HT-29 (cell line): ENCODE measurements at regions not wholly inside any gene's neighbourhood (a gene's known extent, or its start where the extent isn't known, plus 50 kb on each side); places are given as distances from the start of the nearest gene placed in this dataset.
"Not testable (repeated sequence)": the region's sequence is repeated elsewhere in the genome, so short reads cannot be mapped to it uniquely, and the experiment has no call there.

Source experiments
- DNase-seq: peaks from one replicate; pipeline ENCODE4 v3.0.0-alpha.2; 2015; ENCODE audit warnings: low spot score

DNA sequence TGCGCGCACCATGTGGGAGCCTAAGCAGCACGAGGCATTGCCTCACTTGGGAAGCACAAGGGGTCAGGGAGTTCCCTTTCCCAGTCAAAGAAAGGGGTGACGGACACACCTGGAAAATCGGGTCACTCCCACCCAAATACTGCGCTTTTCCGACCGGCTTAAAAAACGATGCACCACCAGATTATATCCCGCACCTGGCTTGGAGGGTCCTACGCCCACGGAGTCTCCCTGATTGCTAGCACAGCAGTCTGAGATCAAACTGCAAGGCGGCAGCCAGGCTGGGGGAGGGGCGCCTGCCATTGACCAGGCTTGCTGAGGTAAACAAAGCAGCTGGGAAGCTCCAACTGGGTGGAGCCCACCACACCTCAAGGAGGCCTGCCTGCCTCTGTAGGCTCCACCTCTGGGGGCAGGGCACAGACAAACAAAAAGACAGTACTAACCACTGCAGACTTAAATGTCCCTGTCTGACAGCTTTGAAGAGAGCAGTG lies 627.7 kb upstream of the VRK2 start:
- not testable (repeated sequence) for DNase-seq

DNA sequence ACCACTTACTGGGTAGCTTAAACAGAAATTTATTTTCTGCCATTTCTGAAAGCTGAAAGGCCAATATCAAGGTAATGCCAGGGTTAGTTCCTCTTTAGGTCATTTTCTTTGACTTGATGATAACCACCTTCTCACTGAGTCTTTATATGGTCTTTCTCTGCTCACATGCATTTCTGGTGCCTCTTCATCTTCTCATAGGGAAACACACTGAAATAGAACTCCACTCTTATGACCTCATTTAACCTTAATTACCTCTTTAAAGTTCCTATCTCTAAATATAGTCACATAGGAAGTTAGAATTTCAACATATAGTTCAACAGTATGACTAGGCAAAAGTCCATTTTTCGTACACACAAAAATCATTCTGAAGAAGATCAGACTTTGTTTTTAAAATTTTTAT lies 616.8 kb upstream of the VRK2 start:
- no peak for DNase-seq

DNA sequence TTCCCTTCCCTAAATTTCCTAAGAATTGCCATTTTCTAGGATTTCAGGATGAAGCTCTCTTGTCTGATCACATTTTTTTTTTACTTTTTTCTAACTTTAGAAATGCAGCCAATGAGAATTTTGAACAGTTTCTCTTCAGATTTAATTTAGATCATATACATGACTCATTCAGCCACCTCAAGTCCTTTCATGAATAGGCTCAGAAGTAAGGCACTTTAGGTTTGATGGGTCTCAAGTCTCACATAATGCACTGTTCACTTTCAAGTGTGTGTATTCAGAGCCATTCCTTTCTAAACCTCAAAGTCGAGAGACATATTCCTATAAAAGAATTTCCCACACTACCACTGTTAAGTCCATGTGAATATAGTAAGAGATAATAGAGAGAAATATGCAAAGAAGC lies 614.1 kb upstream of the VRK2 start:
- DNase-seq = no peak

DNA sequence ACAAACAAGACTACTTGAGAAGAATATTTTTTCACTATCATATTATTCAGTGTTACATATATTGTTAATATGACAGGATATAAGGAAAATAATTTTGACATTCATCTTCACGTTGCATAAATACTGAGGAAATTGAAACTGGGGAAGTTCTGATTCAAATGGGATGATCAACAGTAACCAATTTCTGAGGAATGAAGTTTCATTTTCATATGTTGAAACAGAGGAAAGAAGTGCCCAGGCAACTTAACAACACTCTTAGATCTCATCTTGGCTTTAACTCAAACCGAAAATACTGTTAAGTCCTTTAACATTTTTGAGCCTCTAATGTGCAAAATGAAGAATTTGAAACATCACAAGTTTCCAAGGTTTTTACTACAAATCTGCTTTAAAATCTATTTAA lies 612.2 kb upstream of the VRK2 start:
- no peak for DNase-seq

DNA sequence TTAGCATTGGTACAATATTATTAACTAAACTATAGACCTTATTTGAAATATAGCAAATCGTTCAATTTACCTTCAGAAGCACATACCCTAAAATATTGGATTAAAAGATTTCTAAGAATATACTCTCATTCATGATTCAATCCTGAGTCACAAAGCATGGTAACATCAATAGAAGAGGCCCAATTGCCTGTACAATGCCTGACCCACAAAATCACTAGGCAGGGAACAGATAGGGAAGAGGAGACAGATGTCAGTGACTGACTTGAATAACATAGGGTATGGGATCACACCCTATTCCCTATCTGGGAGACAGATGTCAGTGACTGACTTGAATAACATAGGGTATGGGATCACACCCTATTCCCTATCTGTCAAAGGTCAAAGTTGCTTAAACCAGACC lies 611.6 kb upstream of the VRK2 start:
- no peak for DNase-seq

DNA sequence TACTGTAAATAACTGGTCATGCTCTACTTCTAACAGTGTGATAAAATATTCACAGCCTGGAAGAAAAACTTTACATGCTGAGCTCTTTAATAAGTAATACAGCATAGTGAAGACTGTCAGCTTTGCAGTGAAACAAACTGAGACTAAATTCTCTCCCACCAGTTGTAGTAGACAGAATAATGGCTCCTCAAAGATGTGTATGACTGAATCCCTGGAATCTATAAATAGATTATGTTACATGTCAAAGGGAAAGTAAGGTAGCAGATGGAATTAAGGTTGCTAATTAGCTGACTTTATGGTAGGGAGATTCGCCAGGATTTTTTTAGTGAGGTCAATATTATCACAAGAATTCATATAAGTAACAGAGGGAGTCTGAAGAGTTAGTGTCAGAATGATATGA lies 609.5 kb upstream of the VRK2 start:
- DNase-seq = no peak

DNA sequence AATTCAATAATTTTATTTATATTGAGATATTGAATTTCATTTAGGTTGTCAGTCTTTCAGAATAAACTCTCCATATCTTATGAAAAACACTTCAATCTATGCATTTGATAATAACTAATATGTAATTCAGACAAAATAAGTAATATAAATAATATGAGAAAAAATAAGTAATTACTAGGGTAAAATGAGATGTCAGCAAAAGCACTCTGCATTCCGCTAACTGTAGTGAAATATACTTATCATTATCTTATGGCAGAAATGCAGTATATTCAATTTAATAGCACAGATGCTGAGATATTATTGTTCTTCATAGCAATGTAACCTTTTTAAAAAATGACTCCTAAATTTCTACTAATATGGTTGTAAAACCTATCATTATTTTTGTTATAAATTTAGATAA lies 606.2 kb upstream of the VRK2 start:
- DNase-seq = no peak

DNA sequence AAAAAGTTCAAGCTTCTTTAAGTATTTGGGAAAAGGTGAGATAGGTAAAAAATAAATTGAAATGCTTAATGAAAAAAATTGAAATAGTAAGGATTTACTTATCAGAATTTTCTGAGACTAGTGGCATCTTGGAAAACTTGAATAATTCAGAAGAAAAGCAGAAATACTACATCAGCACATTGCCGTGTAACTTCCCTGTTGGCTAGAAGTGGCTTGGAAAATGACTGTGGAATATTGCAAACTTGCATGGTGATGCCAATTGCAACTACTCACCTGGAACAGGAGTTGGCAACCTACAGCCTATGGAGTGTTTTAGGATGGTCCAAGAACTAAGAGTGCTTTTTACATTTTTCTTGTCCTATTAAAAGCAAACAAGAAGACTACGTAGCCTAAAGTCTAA lies 603.5 kb upstream of the VRK2 start:
- DNase-seq = no peak

DNA sequence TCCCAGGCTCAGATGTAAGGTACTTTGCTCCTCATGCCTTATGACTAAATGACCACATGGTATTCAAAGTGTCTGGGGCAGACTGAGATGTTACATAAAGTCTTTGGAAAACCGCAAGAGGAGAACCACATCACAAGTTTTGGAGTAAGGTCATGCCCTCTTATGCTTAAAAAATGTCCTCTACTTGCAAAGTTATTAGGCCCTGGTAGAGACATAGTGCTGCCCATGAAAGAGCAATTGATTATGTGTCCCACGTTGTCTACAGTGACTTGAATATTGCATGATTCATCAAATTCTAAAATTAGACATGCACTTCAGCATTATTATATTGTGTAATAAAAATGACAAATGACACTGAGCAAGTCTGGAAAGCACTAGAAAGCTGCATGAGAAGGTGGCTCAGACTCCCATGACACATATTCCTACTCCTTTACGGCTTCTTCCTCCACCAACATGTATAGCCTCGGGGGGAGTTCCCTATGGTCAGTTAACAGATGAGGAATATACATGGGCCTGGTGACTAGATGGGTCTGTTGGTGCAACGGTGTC lies 602.6 kb upstream of the VRK2 start:
- no peak for DNase-seq

DNA sequence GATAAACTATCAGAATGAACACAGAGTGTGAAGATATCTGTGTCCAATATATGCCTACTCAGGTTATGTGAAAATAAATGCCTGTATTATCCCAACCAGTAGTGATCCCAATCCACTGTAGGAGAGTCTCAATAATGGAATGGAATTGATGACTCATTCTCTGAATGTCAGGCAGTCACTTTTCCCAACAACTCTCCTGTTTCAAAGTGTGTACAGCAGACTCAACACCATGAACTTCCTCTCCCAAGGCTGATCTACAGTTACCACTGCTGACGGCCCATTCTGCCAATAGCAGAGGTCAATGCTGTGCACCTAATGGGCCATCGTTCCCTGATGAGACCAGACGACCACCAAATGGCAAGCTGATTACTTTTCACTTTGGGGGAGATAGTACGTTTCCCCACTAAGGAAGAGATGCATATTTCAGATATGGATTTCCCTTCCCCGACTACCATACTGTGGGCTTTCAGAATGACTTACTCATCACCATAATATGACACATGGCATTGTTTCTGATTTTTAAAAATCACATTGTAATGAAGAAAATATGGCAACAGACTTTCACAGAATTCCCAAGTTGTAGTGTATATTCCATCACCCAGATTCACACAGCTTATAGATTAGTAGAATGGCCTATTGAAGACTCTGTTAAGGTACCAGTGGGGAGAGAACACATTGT lies 601.7 kb upstream of the VRK2 start:
- no peak for DNase-seq

DNA sequence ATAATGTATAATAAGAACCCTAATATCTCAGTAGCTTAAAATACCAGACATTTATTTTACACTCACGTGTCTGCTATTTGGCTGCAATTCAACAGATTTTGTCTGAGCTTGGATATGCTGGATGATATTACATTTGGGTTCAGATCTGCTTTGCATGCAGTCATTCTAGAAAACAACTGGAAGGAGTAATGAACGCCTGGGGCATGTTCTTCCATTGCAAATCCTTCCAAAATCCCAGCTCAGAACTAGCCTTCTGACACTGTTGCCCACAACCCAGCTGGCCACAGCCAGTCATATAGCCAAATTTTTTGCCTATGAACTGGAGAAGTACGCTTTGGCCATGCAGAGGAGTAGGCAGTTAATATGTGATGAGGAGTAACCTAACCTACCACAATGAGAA lies 597.8 kb upstream of the VRK2 start:
- no peak for DNase-seq

DNA sequence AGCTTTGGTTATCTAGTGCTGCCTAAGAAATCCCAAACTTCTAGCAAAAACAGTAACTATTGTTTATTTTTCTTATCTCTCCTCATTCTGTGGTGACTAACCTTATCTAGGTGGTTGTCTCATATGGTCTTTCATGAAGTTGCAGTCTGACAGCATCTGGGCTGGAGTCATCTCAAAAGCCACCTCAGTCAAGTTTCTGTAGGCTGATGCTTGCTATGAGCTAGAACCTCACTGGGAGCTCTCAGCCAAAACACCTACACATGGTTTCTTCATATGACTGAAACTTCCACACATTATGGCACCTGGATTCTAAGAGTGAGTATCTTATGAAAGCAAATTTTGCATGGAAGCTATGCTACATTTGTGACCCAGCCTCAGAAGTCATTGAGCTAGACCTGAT lies 596.4 kb upstream of the VRK2 start:
- DNase-seq = no peak

DNA sequence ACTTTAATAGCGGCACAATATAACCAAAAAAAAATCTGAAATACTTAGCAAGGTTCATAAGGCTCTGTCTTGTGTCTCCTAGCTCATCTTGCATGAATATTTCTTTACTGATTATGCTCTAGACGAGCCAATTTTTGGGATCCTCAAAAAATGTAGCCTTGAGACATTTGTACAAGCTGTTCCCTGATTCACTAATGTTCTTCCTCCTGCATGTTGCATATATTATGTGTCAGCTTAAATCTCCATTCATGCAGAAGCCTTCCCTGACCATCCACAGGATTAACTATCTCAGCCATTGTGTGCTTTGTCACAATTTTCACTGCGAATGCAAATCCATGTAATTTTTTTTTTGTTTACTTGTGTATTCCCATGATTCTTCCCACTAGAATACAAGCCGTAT lies 594.0 kb upstream of the VRK2 start:
- no peak for DNase-seq

DNA sequence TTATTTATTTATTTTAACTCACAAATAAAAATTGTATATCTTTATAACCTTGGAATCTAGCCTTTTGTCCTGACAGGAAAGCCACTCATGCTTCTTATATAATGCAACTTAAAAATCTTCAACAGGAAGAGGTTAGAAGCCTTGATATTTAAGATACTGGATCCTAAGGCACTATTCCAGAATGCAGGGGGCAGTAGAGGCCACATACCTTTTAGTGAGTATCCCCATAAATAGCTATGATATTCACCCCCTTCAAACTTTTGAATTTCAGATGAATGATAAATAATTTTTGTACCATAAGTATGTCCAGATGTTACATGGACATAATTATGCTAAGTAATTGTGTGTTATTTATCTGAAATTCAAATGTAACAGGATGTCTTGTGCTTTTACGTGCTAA lies 592.7 kb upstream of the VRK2 start:
- DNase-seq = no peak

DNA sequence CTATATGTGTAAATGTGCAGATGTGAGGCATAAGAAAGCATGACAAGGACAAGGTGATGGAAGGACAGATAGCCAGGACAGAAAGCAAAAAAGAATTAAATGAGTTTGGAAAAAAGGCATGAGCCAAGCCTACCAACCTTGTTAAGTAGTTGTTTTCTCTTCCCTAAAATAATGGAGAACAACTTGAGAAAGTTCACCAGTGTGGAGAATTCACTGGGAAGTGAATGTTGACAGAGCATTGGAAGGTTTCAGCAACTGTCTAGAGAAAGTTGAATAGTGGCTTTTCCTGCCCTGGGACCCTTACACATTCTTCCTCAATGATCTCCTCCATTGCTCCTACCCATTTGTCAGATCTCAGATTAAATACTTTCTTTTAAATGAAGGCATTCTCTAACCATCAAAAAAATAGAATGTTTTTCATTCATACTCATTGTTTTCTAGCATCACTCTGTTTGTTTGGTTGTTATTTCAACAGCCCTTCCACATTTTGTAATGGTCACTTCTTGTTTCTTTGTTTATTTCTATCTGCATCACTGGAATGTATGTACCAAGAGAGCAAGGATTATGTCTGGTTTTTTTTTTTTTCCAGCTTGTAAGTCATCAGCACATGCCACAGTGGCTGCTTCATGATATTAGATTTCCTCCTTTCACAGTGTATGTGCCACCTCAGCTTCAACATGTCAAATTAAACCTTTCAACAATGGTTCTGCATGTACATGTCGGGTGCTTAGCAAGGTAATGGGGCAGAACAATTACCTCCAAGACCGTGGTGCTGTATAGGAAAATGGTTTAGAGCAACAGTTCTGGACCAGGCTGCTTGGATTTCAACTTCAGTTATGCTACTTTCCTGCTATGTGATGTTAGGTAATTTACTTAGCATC lies 586.0 kb upstream of the VRK2 start:
- no peak for DNase-seq

DNA sequence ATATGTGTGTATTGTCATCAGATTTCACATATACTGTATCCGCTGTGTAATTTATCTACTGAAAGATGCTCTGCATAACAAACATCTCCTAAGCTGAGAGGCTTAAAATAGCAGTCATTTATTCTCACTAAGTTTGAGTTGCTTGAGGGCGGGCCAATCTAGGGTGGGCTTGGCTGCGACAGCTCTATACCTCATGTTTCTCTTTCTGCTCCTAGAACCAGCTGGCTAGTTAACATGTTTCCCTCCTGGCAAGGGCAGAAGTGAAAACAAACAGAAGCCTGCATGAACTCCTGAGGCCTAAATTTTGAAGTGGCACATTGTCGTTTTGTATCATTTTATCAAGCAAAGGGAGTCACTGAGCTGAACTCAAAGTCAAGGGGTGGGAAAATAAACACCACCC lies 585.0 kb upstream of the VRK2 start:
- DNase-seq = no peak

DNA sequence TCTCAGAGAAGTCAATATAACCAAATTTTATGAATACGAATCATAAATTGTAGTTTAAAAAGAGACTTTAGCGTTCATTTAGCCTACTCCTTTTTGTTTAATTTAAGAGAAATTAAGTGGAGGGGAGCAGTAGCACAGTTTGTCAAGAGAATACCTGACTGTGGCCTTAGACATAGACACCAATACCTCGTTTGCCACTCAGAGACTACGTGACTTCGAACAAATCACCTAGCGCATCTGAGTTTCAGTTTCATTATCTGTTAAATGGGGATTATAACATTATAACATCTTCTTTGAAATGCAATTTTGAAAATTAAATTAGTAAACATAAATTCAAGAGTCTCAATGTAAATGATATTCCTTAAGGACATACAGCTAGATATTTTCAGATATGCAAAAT lies 581.5 kb upstream of the VRK2 start:
- DNase-seq = no peak

DNA sequence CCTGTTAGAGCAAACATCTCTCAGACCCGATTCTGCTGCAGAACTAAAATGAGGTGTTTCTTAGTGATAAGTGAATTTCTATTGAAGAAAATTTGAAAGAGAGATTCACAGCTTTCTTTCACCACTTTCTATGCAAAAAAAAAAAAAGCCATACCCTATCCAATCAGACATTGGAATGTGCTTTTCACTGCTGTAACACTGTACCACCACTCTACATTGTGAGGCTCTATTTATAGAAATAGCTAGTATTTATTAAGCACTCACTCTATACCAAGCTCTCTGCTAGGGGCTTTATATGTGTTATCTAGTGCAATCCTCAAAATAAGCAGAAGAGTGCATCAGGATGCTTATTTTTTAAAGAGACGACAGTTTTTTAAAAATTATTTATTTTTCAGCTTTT lies 580.6 kb upstream of the VRK2 start:
- DNase-seq = no peak

DNA sequence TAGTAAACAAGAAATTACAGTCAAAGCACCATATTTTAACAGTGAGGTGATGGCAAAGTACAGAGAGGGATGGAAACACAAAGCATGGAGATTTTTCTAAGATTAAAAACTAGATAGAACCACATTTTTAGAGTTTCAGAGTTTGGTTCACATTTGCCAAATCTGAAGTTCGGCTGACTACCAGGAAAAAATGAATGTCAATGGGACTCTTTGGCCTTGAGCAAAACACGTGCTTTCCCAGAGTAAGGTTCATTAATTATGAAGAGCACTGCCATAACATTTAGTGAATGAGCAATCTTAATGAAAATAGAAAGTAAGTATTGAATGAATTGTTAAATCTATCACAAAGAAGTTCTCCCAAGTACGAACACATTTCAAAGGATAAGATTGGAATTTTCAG lies 571.2 kb upstream of the VRK2 start:
- DNase-seq = no peak

DNA sequence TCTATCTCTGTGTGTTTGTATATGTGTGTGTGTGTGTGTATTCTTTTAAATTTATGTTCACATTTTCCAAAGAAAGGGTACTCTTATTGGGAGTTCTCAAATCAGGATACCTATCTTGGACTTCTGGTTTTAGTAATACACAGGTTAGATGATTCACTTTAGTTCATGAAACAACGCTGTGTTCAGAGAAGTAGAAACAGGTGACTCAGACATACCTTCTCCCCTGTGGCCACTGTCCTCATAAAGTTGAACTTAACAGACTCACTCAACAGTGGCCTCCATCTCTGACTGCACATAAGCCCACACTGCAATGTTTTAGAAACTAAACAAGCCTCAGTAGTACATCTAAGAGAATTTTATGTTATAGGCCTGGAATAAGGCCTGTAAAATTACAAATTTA lies 566.6 kb upstream of the VRK2 start:
- no peak for DNase-seq

DNA sequence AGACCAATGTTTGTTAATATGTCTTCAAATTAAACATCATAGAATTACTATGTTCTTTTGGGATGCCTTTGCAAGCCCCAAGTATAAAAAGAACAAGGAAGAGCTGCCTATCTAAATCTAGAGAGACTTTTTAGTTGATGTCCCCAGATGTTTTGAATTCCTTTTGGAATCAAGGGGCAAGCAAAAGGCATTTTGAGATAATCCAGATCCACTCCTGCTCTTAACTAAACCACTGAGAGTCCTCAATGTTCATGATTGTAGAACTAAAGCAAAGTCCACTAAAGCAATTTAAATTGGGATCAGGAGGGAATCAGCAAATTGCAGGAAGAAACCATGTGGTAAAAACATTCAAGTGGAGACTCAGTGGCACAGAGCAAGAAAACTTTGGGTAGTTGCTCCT lies 558.5 kb upstream of the VRK2 start:
- no peak for DNase-seq

DNA sequence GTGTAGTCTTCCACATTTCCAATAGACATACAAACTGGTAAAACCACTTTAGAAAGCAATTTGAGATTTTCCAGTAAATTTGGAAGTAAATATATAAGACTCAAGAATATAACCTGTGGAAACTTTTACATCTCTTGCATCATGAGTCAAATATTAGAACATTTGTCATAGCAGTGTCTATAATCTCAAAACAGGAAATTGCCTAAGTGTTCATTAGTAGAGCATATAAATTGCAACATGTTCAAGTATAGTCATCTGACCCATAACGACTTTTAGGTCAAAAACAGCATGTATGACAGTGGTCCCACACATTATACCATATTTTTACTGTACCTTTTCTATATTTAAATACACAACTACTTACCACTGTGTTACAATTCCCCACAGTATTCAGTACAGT lies 555.9 kb upstream of the VRK2 start:
- DNase-seq = no peak

DNA sequence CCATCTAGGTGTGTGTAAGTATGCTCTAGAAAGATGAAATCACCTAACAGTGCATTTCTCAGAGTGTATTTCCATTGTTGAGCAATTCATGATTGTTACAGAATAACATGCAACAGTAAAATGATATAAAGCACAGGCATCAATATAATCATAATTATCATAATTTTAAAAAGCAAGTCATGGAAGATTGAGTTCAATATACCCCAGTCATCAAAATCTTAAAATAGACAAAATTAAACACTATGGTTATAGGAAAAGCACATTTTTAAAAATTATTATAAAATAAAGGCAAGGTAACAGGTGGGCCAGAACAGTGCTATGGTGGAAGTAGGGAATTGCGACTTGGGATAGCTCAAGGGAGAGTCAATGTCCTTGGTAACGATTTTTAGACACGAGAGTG lies 555.4 kb upstream of the VRK2 start:
- no peak for DNase-seq
